A549 (cell line): ENCODE measurements at regions not wholly inside any gene's neighbourhood (a gene's known extent, or its start where the extent isn't known, plus 50 kb on each side); places are given as distances from the start of the nearest gene placed in this dataset.

ENCODE experiments used
- ATAC-seq, 2 experiments: fragments of 200-7000 bp in 1 of 2; fragments of >200 bp in 1 of 2; cut with Nextera tagmentation in 1 of 2; cut with Tn5 transposase in 1 of 2; 3 replicates each; pipeline versions ENCODE4 v1.8.0 to v1.9.1; 2018 to 2020; ENCODE audit warnings: mild to moderate bottlenecking in 1 of 2, moderate library complexity in 1 of 2
- CTCF ChIA-PET: fragments of 300-600 bp; sonication (Branson Sonifier 250); formaldehyde crosslinking; extraction: SDS; loops from one replicate; lab custom pipeline; 2021; ENCODE audit warnings: antibody characterized with exemption, inconsistent platforms; lab: Yijun Ruan, JAX
- POLR2A ChIA-PET: fragments of 350-600 bp; formaldehyde crosslinking; extraction: SDS; loops from one replicate; lab custom pipeline; 2021; ENCODE audit warnings: antibody characterized with exemption, inconsistent platforms; lab: Yijun Ruan, JAX
- DNase-seq, 2 experiments: peaks; one replicate each; pipeline versions ENCODE4 v3.0.0 to v3.0.0-alpha.2; 2011 to 2016; ENCODE audit warnings: low read depth in 1 of 2, low spot score in 1 of 2
- FAIRE-seq: peaks from 2 replicates; lab custom pipeline; 2011; peaks lifted over from hg19 to GRCh38; lab: Jason Lieb, UNC
- H3K27ac ChIP-seq, 2 experiments: fragments of >200 bp; sonication (Bioruptor Twin); formaldehyde crosslinking; 3 replicates each; pipeline ENCODE4 v1.5.1; 2016 to 2017
- H3K4me1 ChIP-seq: fragments of >200 bp; sonication (Bioruptor Twin); formaldehyde crosslinking; 3 replicates; pipeline ENCODE4 v1.6.1; 2016
- H3K4me2 ChIP-seq: fragments of >200 bp; sonication (Bioruptor Twin); formaldehyde crosslinking; 3 replicates; pipeline ENCODE4 v1.6.1; 2016
- H3K4me3 ChIP-seq: fragments of >200 bp; sonication (Bioruptor Twin); formaldehyde crosslinking; 3 replicates; pipeline ENCODE4 v1.5.1; 2016
- H3K9me3 ChIP-seq: fragments of >200 bp; sonication (Bioruptor Twin); formaldehyde crosslinking; 3 replicates; pipeline ENCODE4 v1.6.1; 2016
- BHLHE40 ChIP-seq: IDR thresholded peaks from 2 replicates; pipeline ENCODE4 v1.6.1; 2012; ENCODE audit warnings: low read depth, low read length, inconsistent platforms
- CEBPB ChIP-seq, 2 experiments: fragments of >200 bp in 1 of 2; sonication (Bioruptor Twin) in 1 of 2; formaldehyde crosslinking in 1 of 2; IDR thresholded peaks; 2 replicates each; pipeline ENCODE4 v1.6.1; 2012 to 2016
- CHD2 ChIP-seq: fragments of 150-350 bp; IDR thresholded peaks from 2 replicates; pipeline ENCODE4 v1.6.1; 2014; ENCODE audit warnings: low read length; ENCODE audit not compliant: partially characterized antibody
- CHD4 ChIP-seq: fragments of 200-600 bp; sonication (generic); IDR thresholded peaks from 2 replicates; pipeline ENCODE4 v1.6.1; 2016; ENCODE audit warnings: antibody characterized with exemption, mild to moderate bottlenecking, borderline replicate concordance
- ELK1 ChIP-seq: fragments of 150-350 bp; IDR thresholded peaks from 2 replicates; pipeline ENCODE4 v1.6.1; 2014; ENCODE audit warnings: low read depth, mild to moderate bottlenecking, low read length
- EP300 ChIP-seq, 2 experiments: fragments of >200 bp; sonication (Bioruptor Twin); formaldehyde crosslinking; IDR thresholded peaks; 2 replicates in 1 of 2; 3 replicates in 1 of 2; pipeline ENCODE4 v1.6.1; 2016 to 2017
- FOSB ChIP-seq: fragments of 250-450 bp; sonication (Bioruptor Pico); IDR thresholded peaks from 2 replicates; pipeline ENCODE4 v1.5.0; 2020; ENCODE audit warnings: mild to moderate bottlenecking, moderate library complexity
- FOSL2 ChIP-seq, 2 experiments: fragments of 450-650 bp in 1 of 2; fragments of >200 bp in 1 of 2; sonication (Bioruptor Twin) in 1 of 2; formaldehyde crosslinking; IDR thresholded peaks; 2 replicates each; pipeline versions ENCODE4 v1.5.0 to v1.6.1; 2016 to 2020; ENCODE audit warnings: mild to moderate bottlenecking in 1 of 2, moderate library complexity in 1 of 2
- GATA3 ChIP-seq: IDR thresholded peaks from 2 replicates; pipeline ENCODE4 v1.6.1; 2012; ENCODE audit warnings: borderline replicate concordance
- HEYL ChIP-seq: fragments of 250-450 bp; sonication (Bioruptor Pico); IDR thresholded peaks from 2 replicates; pipeline ENCODE4 v1.8.0; 2021; ENCODE audit warnings: mild to moderate bottlenecking, moderate library complexity
- JUNB ChIP-seq: fragments of >200 bp; sonication (Bioruptor Twin); formaldehyde crosslinking; IDR thresholded peaks from 2 replicates; pipeline ENCODE4 v1.6.1; 2016
- KDM1A ChIP-seq: fragments of 200-600 bp; sonication (generic); IDR thresholded peaks from 2 replicates; pipeline ENCODE4 v1.6.1; 2016; ENCODE audit warnings: low read depth, mild to moderate bottlenecking
- KDM5A ChIP-seq: fragments of 200-600 bp; sonication (generic); IDR thresholded peaks from 2 replicates; pipeline ENCODE4 v1.6.1; 2016; ENCODE audit warnings: antibody characterized with exemption, mild to moderate bottlenecking
- MAX ChIP-seq: IDR thresholded peaks from 2 replicates; pipeline ENCODE4 v1.6.1; 2012
- MYC ChIP-seq: IDR thresholded peaks from 2 replicates; pipeline ENCODE4 v1.6.1; 2012; ENCODE audit warnings: mild to moderate bottlenecking, inconsistent platforms, low read length, improper control_type of control experiment, borderline replicate concordance
- NFE2L2 ChIP-seq: fragments of 150-350 bp; conservative IDR thresholded peaks from 2 replicates; pipeline ENCODE4 v1.6.1; 2014; ENCODE audit warnings: low read length
- NPAS2 ChIP-seq: fragments of 250-450 bp; sonication (Bioruptor Pico); IDR thresholded peaks from 2 replicates; pipeline ENCODE4 v1.8.0; 2022; ENCODE audit warnings: mild to moderate bottlenecking, moderate library complexity, borderline replicate concordance
- PBX3 ChIP-seq: IDR thresholded peaks from 2 replicates; pipeline ENCODE4 v1.6.1; 2012
- PHF8 ChIP-seq: fragments of 200-600 bp; sonication (generic); IDR thresholded peaks from 2 replicates; pipeline ENCODE4 v1.6.1; 2016; ENCODE audit warnings: low read depth, mild to moderate bottlenecking, antibody characterized with exemption, moderate library complexity, borderline replicate concordance
- RFX5 ChIP-seq: fragments of 450-650 bp; IDR thresholded peaks from 2 replicates; pipeline ENCODE4 v1.7.1; 2014; ENCODE audit warnings: antibody characterized with exemption, mild to moderate bottlenecking, moderate library complexity
- SMC3 ChIP-seq: fragments of >200 bp; sonication (Bioruptor Twin); formaldehyde crosslinking; IDR thresholded peaks from 3 replicates; pipeline ENCODE4 v1.6.1; 2018; ENCODE audit warnings: inconsistent platforms
- TFCP2L1 ChIP-seq: fragments of 250-450 bp; sonication (Bioruptor Pico); IDR thresholded peaks from 2 replicates; pipeline ENCODE4 v1.5.0; 2021; ENCODE audit warnings: mild to moderate bottlenecking
- WGBS: methylation state at CpG from one replicate; pipeline ENCODE4 v1.1.6; 2017; ENCODE audit errors: missing lambda C conversion rate; 5-methylcytosine and 5-hydroxymethylcytosine counted together

GRCh38 chr5:28725001-28725400, 1686.6 kb upstream of the CDH9 start:
- CTCF ChIA-PET, result no interaction called here
- no peak for DNase-seq
- H3K27ac ChIP-seq, result no peak overlapping the region

GRCh38 chr5:28714907-28715698, 1676.7 kb upstream of the CDH9 start:
- ATAC-seq (no peak), DNase-seq (no peak), FAIRE-seq (no peak)
- Histone ChIP-seq H3K9me3 (no peaks in the 10 kb centered on the region), H3K4me3 (no peak overlapping the region), H3K4me2 (no peak overlapping the region), H3K27ac (no peak overlapping the region), H3K4me1 (no peaks in the 10 kb centered on the region)
- TF ChIP-seq ELK1 (no peak), NPAS2 (no peak), SMC3 (no peak), CEBPB (IDR thresholded peaks at IDR 0.05) (no peak), CHD2 (no peak), MYC (no peak), MAX (no peak), PHF8 (no peak), RFX5 (no peak), FOSB (CRISPR knock-in tag) (no peak), PBX3 (no peak)
- ChIA-PET POLR2A (no interaction called here), CTCF (no interaction called here)
- WGBS, result 28% methylated on average over 4 of the region's 4 CpGs

More at GRCh38 chr5:28725001-28725400, 1686.6 kb upstream of the CDH9 start:
- Histone ChIP-seq H3K9me3 (no peaks in the 10 kb centered on the region), H3K4me1 (no peaks in the 10 kb centered on the region), H3K4me2 (no peak overlapping the region), H3K4me3 (no peak overlapping the region)
- ATAC-seq, result no peak
- WGBS, result 24% methylated on average over 3 of the region's 3 CpGs
- FAIRE-seq, result no peak
- TF ChIP-seq CHD4, result no peak
- no peak for TF ChIP-seq GATA3
- TF ChIP-seq PBX3, result no peak
- no peak for TF ChIP-seq FOSB (CRISPR knock-in tag)
- no peak for TF ChIP-seq JUNB
- TF ChIP-seq BHLHE40, result no peak
- TF ChIP-seq EP300 (IDR thresholded peaks at IDR 0.05), result no peak
- no peak for TF ChIP-seq MYC
- TF ChIP-seq KDM1A, result no peak
- no peak for TF ChIP-seq FOSL2 (IDR thresholded peaks at IDR 0.05)
- TF ChIP-seq FOSL2 (CRISPR knock-in tag; IDR thresholded peaks at IDR 0.05), result no peak
- no peak for TF ChIP-seq KDM5A
- no peak for TF ChIP-seq TFCP2L1
- TF ChIP-seq NFE2L2, result no peak
- no peak for TF ChIP-seq HEYL
- TF ChIP-seq SMC3, result no peak
- POLR2A ChIA-PET, result no interaction called here
